ENCODE measurements at regions not wholly inside any gene's neighbourhood (a gene's known extent, or its start where the extent isn't known, plus 50 kb on each side); places are given as distances from the start of the nearest gene placed in this dataset.

DNA sequence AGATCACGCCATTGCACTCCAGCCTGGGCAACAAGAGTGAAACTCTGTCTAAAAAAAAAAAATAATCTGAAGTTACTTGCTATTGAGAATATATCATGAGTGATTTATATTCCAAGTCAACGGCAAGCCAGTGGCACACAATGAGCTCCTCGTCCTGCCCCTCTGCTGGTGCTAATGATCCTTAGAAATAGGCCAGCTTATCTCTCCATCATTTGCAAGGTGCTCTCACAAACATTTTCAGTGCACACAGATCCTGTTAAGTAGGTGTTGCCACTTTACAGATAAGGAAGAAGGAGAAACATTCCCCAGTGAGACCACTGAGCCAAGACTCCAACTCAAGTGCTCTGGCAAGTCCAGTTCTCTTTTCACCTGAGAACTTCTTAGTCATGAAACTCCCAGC is 91.3 kb upstream of the GPR45 start:
- no peak for DNase-seq

DNA sequence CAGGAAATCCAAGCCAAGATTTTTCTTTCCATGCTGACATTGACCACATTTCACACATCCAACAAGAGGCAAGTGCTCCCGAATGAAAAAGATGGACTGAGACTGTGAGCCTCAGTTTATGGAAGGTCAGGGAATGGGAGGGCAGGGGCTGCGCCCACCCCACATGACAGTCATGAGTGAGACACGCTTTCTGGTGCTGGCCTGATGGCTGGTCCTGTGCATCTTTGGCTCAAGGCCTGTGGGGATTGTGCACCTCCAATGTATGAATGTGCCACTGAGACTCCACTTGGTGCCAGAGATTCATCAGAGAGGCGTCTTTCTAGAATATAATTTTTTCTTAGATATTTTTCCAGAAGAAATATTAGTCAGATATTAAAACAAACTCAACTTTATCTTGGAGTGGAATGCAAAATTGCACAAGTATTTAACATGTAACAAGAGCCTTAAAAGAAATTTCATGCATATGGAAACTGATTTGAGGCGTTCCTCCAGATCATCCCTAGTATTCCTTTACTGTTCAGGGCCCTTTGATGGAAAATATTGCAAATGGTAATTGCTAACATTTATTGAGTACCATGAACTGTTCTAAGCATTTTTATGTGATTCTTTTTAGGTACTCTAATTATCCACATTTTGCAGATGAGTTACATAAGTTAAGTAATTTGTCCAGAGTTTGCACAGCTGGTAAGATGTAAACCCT is 87.3 kb upstream of the GPR45 start:
- DNase-seq: no peak

DNA sequence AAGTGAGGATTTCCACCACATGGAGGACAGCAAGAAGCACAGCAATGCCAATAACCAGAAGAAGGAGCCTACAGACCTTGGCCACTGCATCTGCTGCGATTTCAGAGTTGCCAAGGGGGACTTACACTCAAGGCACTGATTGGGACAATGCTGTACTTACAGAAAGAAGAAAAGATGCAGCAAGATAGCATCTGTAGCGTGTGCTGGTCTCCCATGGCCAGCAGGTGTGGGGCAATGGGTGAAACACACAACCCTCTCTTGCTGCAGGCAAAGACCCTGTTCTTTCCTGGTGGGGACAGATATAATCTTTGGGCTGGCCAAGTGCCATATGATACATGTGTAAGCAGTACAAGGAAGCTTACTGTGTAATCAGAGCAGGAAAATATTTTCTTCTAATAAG is 85.4 kb upstream of the GPR45 start:
- DNase-seq: no peak

DNA sequence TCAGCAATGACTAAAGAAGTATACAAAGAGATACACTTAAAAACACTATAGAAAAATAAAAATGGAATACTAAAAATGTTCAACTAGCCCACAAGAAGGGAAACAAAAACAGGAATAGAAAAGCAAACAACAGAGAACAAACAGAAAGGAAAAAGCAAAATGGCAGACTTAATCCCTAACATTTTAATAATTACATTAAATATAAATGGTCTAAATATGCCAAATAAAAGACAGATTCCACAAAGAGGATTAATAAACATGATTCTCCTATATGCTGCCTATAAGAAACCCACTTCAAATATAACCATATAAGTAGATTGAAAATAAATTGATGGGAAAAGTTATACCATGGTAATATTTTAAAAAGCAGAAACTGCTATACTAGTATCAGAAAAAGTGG is 83.5 kb upstream of the GPR45 start:
- DNase-seq: no peak

DNA sequence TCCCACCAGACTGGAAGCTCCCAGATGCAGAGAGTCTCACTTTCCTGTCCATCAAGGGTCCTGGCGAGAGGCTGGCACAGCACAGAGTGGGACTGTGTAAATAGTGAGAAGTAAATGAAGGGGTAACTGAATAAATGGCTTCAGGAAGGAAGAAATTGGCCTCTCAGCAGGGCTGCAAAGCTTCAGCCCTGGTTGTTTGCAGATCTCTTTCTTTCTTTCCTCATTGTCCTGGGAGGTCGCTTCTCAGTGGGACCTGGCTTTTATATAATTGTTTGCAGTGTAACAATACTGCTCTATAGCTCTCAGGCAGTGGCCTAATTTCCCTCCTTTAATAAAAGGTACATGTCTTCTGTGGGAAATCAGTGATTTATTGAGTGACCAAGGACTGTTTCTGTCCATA is 74.9 kb upstream of the GPR45 start:
- DNase-seq: no peak

DNA sequence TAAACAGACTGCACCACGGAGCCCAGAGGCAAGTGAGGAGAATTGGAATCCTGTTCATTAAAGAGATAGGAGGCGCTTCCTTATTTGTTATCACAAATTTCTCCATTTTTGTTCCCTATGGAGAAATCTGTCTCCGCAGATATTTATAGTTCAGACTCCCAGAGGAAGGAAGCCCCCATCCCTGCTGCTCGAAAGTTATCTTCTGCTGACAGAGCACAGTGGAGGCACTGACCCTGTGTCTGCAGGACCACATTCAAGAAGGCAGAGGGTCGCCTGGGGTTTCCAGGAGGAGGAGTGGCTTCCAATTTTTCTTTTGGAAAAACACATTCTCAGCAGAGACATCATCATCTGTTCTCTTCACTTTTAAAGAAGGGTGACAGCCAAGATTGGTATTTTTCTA is 73.0 kb upstream of the GPR45 start:
- no peak for DNase-seq

DNA sequence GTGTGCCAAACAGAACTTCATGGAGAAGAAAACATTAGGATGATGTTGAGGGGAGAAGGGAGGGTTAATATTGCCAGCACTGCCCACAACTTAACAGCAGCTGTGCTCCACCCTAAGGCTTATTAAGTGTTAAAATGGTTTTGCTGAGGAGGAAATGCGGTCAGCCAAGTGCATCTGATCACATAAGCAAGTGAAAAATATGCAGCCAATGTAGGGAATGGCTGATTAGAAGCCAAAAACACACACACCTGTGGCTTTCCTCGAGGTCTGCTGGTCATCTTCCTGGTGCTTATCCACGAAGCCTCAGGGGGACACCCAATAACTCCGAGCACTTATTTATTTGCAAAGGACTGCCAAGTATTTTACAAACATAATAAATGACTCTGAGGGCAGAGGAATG is 66.3 kb upstream of the GPR45 start:
- no peak for DNase-seq

DNA sequence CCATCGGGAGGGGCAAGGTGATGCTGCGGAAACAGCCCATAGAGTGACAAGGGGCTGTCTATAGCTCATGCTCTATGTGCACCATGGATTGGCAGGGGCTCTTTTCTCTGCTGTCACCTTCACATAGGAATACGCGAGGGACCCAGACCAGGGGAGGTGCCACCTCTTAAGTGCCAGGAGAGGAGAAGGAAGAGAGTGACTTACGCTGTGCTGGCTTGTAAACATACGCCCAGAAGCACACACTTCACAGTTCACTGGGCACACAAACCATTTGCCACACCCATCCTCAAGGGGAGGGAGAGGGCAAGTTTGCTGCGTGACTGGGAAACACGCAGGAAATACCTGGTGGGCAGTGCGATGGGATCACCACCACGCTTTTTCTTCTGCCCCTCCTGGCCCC is 65.1 kb upstream of the GPR45 start:
- DNase-seq: peak; percentile 20

DNA sequence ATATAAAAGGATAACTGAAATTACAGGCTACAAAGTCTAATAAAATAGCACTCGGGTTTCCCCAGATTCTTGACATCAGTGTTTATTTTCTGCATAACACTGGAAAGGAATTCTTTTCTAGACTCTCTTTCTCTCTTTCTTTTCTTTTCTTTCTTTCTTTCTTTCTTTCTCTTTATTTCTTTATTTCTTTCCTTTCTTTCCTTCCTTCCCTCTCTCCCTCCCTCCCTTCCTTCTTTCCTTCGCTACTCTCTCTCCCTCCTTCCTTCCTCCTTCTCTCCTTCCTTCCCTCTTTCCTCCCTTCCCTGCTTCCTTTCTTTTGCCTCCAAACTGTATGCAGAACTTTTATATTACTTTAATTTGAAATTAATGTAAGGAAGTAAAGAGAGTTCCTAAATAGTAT is 64.5 kb upstream of the GPR45 start:
- no peak for DNase-seq

DNA sequence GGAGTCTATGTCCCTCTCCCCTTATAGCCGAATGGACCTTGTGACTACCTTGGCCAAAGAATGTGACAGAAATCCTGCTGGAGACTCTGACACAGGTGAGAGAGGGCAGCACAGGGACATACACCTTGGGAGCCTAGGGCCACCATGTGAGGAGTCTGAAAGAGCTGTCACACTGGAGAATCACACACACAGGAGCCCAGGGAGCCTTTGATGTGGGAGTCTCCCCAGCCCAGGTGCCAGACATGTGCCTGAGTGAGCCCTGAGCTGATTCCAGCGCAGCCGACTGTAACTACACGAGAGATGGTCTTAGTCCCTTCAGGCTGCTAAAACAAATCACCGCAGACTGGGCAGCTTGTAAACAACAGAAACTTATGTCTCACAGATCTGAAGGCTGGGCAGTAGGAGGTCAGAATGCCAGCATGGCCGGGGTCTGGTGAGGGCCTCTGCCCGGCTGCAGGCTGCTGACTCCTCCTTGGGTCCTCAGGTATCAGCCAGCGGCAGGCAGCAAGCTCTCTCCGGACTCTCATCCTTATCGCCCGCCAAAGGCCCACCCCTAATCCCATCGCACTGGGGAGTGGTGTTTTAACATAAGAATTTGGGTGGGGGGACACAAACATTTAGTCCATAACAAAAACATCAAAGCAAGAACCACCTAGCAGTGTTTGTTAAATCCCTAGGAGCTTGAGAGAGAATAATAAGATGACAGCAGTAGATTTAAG is 63.8 kb upstream of the GPR45 start:
- DNase-seq: no peak

DNA sequence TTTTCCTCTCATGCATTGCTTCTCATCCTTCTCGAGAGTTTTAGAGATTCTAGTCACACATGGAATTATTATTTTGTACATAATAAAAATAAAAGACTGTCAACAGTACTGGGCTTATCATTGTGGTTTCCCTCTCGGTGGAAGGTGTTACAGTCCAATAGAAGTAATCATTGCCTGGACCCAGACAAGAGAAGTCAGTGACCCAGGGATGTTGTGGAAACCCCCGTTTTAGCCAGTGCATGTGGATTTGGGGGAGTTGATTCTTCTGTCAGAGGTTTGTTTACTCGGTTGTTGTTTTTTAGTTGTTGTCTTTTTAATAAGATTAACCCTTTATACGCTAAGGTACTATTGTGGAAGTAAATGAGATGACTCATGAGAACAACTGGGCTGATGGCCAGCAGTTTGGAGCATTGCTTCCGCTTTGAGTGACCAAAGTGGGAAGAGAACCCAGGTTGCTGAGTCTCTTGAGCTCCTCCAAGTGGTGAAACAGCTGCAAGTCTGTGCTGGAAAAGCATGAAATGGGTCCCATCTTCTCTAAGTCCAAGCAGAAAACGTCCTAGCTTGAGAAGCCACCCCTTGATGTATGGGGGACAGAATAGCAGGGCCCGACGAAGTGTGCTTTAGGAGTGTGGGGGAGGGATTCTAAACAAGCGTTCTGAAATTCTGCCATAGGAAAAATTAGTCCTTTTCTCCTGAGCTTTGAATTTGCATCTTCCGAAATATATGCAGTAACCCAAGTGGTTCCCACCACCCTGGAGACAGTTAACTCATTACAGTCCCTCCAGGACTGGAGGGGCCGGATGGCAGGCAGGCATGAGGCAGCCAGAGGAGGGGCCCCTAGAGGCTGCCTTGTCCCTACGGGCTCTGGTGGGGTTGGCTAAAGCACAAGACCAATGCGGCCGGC is 61.8 kb upstream of the GPR45 start:
- no peak for DNase-seq

DNA sequence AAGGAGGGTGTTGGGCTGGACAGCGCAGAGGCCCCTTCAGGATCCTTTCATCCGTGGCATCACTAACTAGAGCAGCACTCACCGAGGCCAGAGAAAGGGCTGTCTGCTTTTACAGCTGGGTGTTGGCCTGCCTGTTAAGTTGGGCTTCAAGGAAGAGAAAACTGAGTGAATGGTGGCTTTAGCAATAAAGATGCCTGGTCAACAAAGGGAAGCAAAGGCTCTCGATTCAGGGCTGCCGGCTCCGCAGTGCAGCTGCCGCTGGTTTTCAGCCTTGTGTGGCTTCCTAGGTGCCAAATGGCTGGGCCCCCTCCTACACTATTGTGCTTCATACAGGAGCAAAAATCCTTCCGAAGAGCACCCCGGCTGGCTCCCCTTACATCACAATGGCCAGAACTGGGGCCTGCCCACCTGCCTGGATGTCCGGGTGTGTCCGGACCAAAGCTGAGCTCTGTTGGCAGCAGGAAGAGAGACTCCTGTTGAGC is 61.0 kb upstream of the GPR45 start:
- DNase-seq: no peak

DNA sequence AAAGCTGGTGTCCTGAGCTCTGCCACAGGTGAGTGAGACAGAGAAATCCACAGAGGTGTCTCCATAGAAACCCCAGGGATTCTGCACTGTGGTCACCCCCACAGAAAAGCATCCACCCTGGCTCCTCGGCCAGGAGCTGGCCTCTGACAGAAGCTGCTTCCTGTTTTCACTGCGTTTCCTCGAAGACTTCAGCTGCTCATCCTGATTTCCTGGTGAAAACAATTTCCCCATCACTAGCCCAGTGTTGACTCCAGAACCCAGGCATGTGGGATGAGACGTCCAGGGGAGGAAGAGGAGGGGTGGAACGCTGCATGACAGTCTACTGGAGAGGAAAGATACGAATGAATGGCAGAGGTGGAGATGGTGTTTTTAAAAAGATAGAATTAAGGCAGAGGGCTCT is 60.3 kb upstream of the GPR45 start:
- DNase-seq: no peak

DNA sequence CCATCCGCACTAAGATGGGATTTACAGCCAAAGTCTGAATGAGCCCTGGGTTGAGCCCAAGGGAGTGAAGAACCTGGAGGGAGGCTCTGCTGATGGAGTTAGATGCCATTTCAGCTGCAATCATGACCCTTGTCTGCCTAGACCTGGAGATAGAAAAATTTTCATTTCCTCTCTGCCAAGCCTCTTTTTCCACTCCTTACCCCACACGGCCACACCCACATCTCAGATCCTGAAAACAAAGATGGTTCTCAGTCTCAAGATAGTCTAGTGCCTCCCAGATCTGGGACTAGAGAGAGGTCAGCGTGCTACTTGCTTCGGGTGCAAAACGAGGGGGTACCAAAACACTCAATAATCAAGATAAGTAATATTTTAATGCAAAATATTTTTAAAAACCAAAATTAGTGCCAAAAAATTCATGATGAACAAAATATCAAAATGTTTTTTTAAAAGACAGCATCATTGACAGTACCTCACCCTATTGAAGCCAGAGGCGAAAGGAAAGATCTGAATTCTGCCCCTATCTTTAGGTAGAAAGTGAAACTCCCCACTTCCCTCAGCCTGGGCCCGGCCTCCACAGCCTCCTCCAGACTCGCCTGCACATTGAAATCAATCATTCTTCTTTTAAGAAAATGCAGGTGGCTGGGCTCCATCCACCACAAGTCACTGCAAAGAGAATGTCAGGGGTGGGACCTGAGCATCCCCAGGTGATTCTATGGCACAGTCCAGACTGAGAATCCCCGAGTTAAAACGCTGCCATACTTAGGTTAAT is 57.8 kb upstream of the GPR45 start:
- DNase-seq: no peak

DNA sequence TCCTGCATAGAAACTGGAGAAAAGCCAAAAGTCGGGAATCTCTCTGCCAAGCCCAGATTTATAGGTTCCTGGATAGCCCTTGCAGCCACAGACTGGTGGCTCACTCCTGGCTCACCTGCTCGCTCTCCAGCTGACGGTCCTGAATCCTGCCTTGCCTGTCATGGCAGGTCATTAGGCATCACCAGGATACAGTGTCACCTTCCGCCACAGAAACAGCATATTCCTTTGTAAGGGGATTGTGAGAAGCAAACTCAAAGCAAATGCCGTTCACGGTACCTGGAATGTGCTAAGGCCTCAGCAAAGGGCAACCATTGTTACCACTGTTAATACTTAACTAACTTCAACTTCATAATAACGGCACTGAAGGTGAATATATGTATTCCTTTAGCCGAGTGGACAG is 57.1 kb upstream of the GPR45 start:
- DNase-seq: no peak

DNA sequence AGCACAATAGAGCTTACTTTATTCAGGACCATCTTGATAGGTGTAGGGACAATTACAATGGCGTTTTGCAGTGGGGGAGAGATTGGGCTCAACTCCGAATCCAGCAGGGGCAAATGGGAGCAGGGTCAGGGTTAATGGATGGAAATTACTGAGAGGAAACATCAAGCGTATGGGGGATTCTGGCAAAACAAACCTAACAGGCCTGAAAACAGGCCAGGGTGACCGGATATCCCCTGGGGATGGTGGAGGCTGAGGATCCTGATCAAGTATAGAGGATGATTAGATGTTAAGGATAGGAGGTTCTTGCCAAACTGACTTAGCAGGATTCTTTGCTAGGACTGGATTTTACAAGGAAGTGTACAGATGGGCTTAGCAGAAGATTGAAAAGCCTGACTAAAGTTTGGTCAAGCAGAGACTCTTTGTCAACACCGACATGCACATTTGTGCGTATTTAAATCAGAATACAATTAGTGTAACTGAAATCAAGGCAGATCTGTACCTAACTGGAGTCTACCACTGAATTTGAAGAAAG is 54.5 kb upstream of the GPR45 start:
- no peak for DNase-seq

DNA sequence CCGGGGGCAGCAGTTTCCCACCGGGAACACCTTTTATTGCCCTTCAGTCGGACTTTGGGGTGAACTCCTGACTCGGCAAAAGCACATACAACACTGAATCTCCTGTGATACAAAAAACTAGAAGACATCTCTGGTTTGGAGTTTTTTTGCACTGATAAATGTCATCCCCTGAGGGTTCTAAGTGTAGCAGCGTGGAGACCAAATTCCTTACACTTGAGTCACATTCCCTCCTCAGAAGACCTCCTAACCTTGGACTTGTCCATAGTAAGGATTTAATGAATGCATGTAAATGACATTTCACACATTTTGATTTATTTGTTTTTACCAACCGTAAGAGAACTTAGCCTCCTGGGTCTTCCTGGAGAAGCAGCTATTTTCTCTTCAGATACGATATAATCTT is 54.0 kb upstream of the GPR45 start:
- DNase-seq: no peak

DNA sequence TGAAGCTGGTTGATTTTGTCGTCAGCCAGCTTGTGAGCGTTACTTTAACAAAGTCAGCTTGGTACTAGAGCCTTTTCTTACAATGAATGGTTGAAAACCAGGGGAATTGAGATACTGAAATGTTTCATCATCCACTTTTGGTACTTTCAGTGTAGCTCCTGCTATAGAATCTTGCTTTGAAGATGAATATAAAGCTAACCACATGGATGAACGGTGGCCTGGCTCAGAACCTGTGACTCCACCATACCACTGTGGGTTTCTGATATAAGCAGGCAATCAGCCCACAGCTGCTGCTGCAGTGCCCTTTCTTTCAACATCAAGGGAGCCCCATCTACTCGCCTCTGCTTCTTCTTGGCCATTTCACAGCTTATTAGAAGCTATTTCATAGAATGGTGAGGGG is 53.2 kb upstream of the GPR45 start:
- DNase-seq: no peak

Measured in eye (tissue), 1 donor.